A549 (cell line): ENCODE measurements at regions not wholly inside any gene's neighbourhood (a gene's known extent, or its start where the extent isn't known, plus 50 kb on each side); places are given as distances from the start of the nearest gene placed in this dataset.

Source experiments
- ATAC-seq, 2 experiments: fragments of 200-7000 bp in 1 of 2; fragments of >200 bp in 1 of 2; cut with Nextera tagmentation in 1 of 2; cut with Tn5 transposase in 1 of 2; 3 replicates each; pipeline versions ENCODE4 v1.8.0 to v1.9.1; 2018 to 2020; ENCODE audit warnings: mild to moderate bottlenecking in 1 of 2, moderate library complexity in 1 of 2
- CTCF ChIA-PET: fragments of 300-600 bp; sonication (Branson Sonifier 250); formaldehyde crosslinking; extraction: SDS; loops from one replicate; lab custom pipeline; 2021; ENCODE audit warnings: antibody characterized with exemption, inconsistent platforms; lab: Yijun Ruan, JAX
- POLR2A ChIA-PET: fragments of 350-600 bp; formaldehyde crosslinking; extraction: SDS; loops from one replicate; lab custom pipeline; 2021; ENCODE audit warnings: antibody characterized with exemption, inconsistent platforms; lab: Yijun Ruan, JAX
- DNase-seq, 2 experiments: peaks; one replicate each; pipeline versions ENCODE4 v3.0.0 to v3.0.0-alpha.2; 2011 to 2016; ENCODE audit warnings: low read depth in 1 of 2, low spot score in 1 of 2
- FAIRE-seq: peaks from 2 replicates; lab custom pipeline; 2011; peaks lifted over from hg19 to GRCh38; lab: Jason Lieb, UNC
- H3K27ac ChIP-seq, 2 experiments: fragments of >200 bp; sonication (Bioruptor Twin); formaldehyde crosslinking; 3 replicates each; pipeline ENCODE4 v1.5.1; 2016 to 2017
- H3K4me1 ChIP-seq: fragments of >200 bp; sonication (Bioruptor Twin); formaldehyde crosslinking; 3 replicates; pipeline ENCODE4 v1.6.1; 2016
- H3K4me2 ChIP-seq: fragments of >200 bp; sonication (Bioruptor Twin); formaldehyde crosslinking; 3 replicates; pipeline ENCODE4 v1.6.1; 2016
- H3K4me3 ChIP-seq: fragments of >200 bp; sonication (Bioruptor Twin); formaldehyde crosslinking; 3 replicates; pipeline ENCODE4 v1.5.1; 2016
- H3K9me3 ChIP-seq: fragments of >200 bp; sonication (Bioruptor Twin); formaldehyde crosslinking; 3 replicates; pipeline ENCODE4 v1.6.1; 2016
- BCL3 ChIP-seq: fragments of >200 bp; sonication (Bioruptor Twin); formaldehyde crosslinking; IDR thresholded peaks from 3 replicates; pipeline ENCODE4 v1.6.1; 2016
- CBX2 ChIP-seq: fragments of 200-600 bp; sonication (generic); IDR thresholded peaks from 2 replicates; pipeline ENCODE4 v1.6.1; 2016; ENCODE audit warnings: low read depth, mild to moderate bottlenecking, borderline replicate concordance
- CBX8 ChIP-seq: fragments of 200-600 bp; sonication (generic); IDR thresholded peaks from 2 replicates; pipeline ENCODE4 v1.6.1; 2016
- E2F6 ChIP-seq: IDR thresholded peaks from 2 replicates; pipeline ENCODE4 v1.6.1; 2012; ENCODE audit warnings: low read depth, borderline replicate concordance
- EHMT2 ChIP-seq: fragments of 200-600 bp; sonication (generic); IDR thresholded peaks from 2 replicates; pipeline ENCODE4 v1.6.1; 2016; ENCODE audit warnings: antibody characterized with exemption, low read depth, mild to moderate bottlenecking, moderate library complexity
- ESRRA ChIP-seq: fragments of 150-350 bp; IDR thresholded peaks from 2 replicates; pipeline ENCODE4 v1.6.1; 2014; ENCODE audit warnings: mild to moderate bottlenecking, low read length, borderline replicate concordance
- HES2 ChIP-seq: fragments of >200 bp; sonication (Bioruptor Twin); formaldehyde crosslinking; IDR thresholded peaks from 2 replicates; pipeline ENCODE4 v1.6.1; 2016
- HOXB13 ChIP-seq: fragments of 250-450 bp; sonication (Bioruptor Pico); IDR thresholded peaks from 2 replicates; pipeline ENCODE4 v1.5.0; 2020; ENCODE audit warnings: low read depth, mild to moderate bottlenecking, moderate library complexity
- HOXB5 ChIP-seq: fragments of 250-450 bp; sonication (Bioruptor Pico); IDR thresholded peaks from 2 replicates; pipeline ENCODE4 v1.5.0; 2020; ENCODE audit warnings: mild to moderate bottlenecking, moderate library complexity
- JUN ChIP-seq, 2 experiments: fragments of >200 bp; sonication (Bioruptor Twin); formaldehyde crosslinking; IDR thresholded peaks; 2 replicates in 1 of 2; 3 replicates in 1 of 2; pipeline ENCODE4 v1.6.1; 2016 to 2017
- KDM1A ChIP-seq: fragments of 200-600 bp; sonication (generic); IDR thresholded peaks from 2 replicates; pipeline ENCODE4 v1.6.1; 2016; ENCODE audit warnings: low read depth, mild to moderate bottlenecking
- KDM5A ChIP-seq: fragments of 200-600 bp; sonication (generic); IDR thresholded peaks from 2 replicates; pipeline ENCODE4 v1.6.1; 2016; ENCODE audit warnings: antibody characterized with exemption, mild to moderate bottlenecking
- MAFK ChIP-seq: fragments of 450-650 bp; IDR thresholded peaks from 2 replicates; pipeline ENCODE4 v1.6.1; 2014; ENCODE audit not compliant: partially characterized antibody
- NFE2L2 ChIP-seq: fragments of 150-350 bp; conservative IDR thresholded peaks from 2 replicates; pipeline ENCODE4 v1.6.1; 2014; ENCODE audit warnings: low read length
- PBX3 ChIP-seq: IDR thresholded peaks from 2 replicates; pipeline ENCODE4 v1.6.1; 2012
- PHF8 ChIP-seq: fragments of 200-600 bp; sonication (generic); IDR thresholded peaks from 2 replicates; pipeline ENCODE4 v1.6.1; 2016; ENCODE audit warnings: low read depth, mild to moderate bottlenecking, antibody characterized with exemption, moderate library complexity, borderline replicate concordance
- POLR2AphosphoS2 ChIP-seq: conservative IDR thresholded peaks from 2 replicates; pipeline ENCODE4 v1.6.1; 2012; ENCODE audit warnings: low read length, improper control_type of control experiment, inconsistent platforms
- RAD21 ChIP-seq, 2 experiments: fragments of >200 bp in 1 of 2; sonication (Bioruptor Twin) in 1 of 2; formaldehyde crosslinking in 1 of 2; IDR thresholded peaks in 1 of 2; conservative IDR thresholded peaks in 1 of 2; 2 replicates in 1 of 2; 3 replicates in 1 of 2; pipeline ENCODE4 v1.6.1; 2012 to 2018; ENCODE audit warnings: inconsistent platforms in 1 of 2
- RCOR1 ChIP-seq: fragments of 150-350 bp; IDR thresholded peaks from 2 replicates; pipeline ENCODE4 v1.6.1; 2014; ENCODE audit warnings: antibody characterized with exemption, low read length, low read depth
- SMC3 ChIP-seq: fragments of >200 bp; sonication (Bioruptor Twin); formaldehyde crosslinking; IDR thresholded peaks from 3 replicates; pipeline ENCODE4 v1.6.1; 2018; ENCODE audit warnings: inconsistent platforms
- ZNF302 ChIP-seq: fragments of 250-450 bp; sonication (Bioruptor Pico); IDR thresholded peaks from 2 replicates; pipeline ENCODE4 v1.9.0; 2021; ENCODE audit warnings: inconsistent platforms, mild to moderate bottlenecking, moderate library complexity
- WGBS: methylation state at CpG from one replicate; pipeline ENCODE4 v1.1.6; 2017; ENCODE audit errors: missing lambda C conversion rate; 5-methylcytosine and 5-hydroxymethylcytosine counted together

- FAIRE-seq, result no peak
- DNase-seq, result no peak
- Histone ChIP-seq H3K4me1 (no peaks in the 10 kb centered on the region), H3K9me3 (no peaks in the 10 kb centered on the region), H3K27ac (no peak overlapping the region), H3K4me3 (no peak overlapping the region), H3K4me2 (no peak overlapping the region)
- ATAC-seq, result no peak
- WGBS, result 62% methylated on average over 9 of the region's 9 CpGs
- ChIA-PET POLR2A (no interaction called here), CTCF (no interaction called here)
- TF ChIP-seq ESRRA, result no peak
- no peak for TF ChIP-seq MAFK
- no peak for TF ChIP-seq CBX8
- no peak for TF ChIP-seq HOXB5 (CRISPR knock-in tag)
- no peak for TF ChIP-seq KDM1A
- no peak for TF ChIP-seq RCOR1
- TF ChIP-seq PHF8, result no peak
- TF ChIP-seq HOXB13 (CRISPR knock-in tag), result no peak
- no peak for TF ChIP-seq EHMT2
- no peak for TF ChIP-seq PBX3
- TF ChIP-seq KDM5A, result no peak
- TF ChIP-seq RAD21 (conservative IDR thresholded peaks at IDR 0.05 in 1 of 2, IDR thresholded peaks at IDR 0.05 in 1 of 2), result no peak
- TF ChIP-seq SMC3, result no peak
- no peak for TF ChIP-seq POLR2AphosphoS2
- TF ChIP-seq E2F6, result no peak
Measured at GRCh38 chr22:26848244-26848920, 191.0 kb downstream of the MIAT start.

GRCh38 chr22:26849575-26849974 is 192.2 kb downstream of the MIAT start:
- H3K4me2 ChIP-seq, result no peak overlapping the region
- DNase-seq (no peak), FAIRE-seq (no peak), ATAC-seq (no peak)
- H3K4me3 ChIP-seq, result no peak overlapping the region
- ChIA-PET CTCF (no interaction called here), POLR2A (no interaction called here)
- TF ChIP-seq BCL3 (no peak), E2F6 (no peak), HES2 (no peak), JUN (IDR thresholded peaks at IDR 0.05) (no peak), CBX2 (no peak), ZNF302 (CRISPR knock-in tag) (no peak), NFE2L2 (no peak)
- no peaks in the 10 kb centered on the region for H3K9me3 ChIP-seq
- no peaks in the 10 kb centered on the region for H3K4me1 ChIP-seq
- H3K27ac ChIP-seq, result no peak overlapping the region
- 62% methylated on average over 4 of the region's 4 CpGs for WGBS
